GM13977 (cell line): ENCODE measurements at regions not wholly inside any gene's neighbourhood (a gene's known extent, or its start where the extent isn't known, plus 50 kb on each side); places are given as distances from the start of the nearest gene placed in this dataset.

ENCODE experiments used
- DNase-seq: peaks from one replicate; pipeline ENCODE4 v3.0.0; 2012; ENCODE audit warnings: low spot score
- in situ Hi-C: fragments of 300-500 bp; cut with MboI; formaldehyde crosslinking; loops from one replicate; pipeline ENCODE4 v1.12.0; 2022; ENCODE audit warnings: low sequenced_read_pairs, low pct_unique_long_range_greater_than_20kb, mixed read lengths, inconsistent platforms; ENCODE audit not compliant: unreplicated experiment
- TF ChIP-seq, protein P1 (sequence below): IDR thresholded peaks from 2 replicates; pipeline ENCODE4 v1.5.1; 2012; ENCODE audit warnings: mild to moderate bottlenecking, control low read depth; ENCODE audit not compliant: insufficient read depth; ENCODE audit errors: extremely low read depth, missing control alignments

DNA sequence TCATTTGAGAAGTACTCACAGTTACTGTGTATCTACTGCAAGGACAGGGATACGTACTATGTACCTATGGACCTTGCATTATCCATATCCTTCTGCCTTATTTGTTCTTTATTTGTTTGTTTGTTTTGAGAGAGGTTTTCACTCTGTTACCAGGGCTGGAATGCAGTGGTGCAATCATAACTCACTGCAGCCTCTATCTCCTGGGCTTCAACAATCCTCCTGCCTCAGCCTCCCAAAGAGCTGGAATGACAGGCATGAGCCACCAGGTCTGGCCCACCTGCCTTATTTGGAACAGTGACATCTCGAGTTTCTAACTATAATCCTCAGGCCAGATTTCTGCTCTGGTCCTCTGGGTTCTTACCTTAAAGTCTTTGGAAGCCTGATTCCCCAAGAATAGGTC lies 395.5 kb upstream of the PKN2 start:
- TF ChIP-seq, protein P1, sequence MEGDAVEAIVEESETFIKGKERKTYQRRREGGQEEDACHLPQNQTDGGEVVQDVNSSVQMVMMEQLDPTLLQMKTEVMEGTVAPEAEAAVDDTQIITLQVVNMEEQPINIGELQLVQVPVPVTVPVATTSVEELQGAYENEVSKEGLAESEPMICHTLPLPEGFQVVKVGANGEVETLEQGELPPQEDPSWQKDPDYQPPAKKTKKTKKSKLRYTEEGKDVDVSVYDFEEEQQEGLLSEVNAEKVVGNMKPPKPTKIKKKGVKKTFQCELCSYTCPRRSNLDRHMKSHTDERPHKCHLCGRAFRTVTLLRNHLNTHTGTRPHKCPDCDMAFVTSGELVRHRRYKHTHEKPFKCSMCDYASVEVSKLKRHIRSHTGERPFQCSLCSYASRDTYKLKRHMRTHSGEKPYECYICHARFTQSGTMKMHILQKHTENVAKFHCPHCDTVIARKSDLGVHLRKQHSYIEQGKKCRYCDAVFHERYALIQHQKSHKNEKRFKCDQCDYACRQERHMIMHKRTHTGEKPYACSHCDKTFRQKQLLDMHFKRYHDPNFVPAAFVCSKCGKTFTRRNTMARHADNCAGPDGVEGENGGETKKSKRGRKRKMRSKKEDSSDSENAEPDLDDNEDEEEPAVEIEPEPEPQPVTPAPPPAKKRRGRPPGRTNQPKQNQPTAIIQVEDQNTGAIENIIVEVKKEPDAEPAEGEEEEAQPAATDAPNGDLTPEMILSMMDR = no peak
- in situ Hi-C loops = no loop called here
- DNase-seq = no peak

DNA sequence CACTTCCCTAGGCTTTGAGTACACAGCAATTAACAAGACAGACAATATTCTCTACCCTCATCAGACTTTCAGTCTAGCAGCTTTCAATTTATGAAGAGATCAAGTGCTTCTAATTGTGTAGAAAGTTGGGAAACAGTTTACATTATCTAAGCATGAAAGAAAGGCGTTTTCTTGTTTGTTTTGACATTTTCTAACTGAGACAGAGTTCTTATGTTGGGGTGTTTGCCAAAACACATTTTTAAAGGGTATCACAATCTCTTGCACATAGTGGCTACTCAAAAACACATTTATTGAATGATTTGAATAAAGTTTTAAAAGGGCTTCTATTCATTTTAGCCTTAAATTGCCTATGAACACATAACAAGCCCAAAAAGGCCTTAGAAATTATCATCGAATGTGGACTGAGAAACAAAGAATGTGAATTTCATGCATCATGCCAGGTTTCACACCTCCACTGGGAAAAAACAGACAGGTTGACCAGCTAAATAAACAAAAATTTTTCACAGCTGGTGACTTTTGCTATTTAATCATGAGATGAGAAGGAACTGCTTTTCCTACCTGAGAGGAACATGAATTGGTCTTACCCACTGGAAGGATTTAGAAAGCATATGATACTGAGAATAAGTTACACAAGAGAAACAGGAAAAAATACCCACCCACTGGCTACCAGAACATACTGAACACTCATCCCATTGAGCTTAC lies 394.5 kb upstream of the PKN2 start:
- TF ChIP-seq, protein P1 = no peak
- DNase-seq = no peak
- in situ Hi-C loops = no loop called here

DNA sequence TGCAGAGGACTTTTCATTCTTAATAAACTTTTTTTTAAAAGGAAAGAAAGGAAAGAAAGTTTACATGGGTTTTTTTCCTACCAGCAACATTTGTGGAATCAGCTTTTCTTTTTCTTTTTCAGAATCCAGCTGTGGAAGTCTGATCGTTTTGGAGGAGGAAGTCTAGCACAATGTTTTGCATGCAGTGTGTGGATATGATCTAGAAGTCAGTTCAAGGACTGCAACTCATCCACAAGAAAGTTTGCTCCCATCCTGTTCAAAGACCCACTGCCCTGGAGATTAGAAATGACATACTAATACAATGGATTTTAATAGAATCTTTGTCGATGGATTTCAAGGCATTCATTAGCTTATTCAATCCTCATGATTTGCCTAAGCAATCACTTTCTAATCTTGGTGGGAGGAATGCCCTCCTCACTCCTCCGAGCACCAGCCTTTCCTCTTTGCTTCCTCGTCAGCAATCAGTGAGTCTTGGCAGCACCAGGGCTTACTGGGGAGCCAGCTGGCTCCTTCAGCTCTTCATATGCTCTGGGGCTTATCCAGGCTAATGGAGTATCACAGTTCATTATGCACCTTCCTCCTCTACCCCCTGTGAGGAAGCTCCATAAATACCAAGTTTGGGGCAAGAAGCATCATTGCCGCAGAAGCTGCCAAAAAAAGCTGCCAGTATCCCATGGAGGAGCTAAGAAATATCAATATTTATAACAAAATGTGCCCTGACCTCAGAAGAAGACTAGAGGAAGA lies 392.3 kb upstream of the PKN2 start:
- TF ChIP-seq, protein P1 = no peak
- in situ Hi-C loops = no loop called here
- DNase-seq = no peak

DNA sequence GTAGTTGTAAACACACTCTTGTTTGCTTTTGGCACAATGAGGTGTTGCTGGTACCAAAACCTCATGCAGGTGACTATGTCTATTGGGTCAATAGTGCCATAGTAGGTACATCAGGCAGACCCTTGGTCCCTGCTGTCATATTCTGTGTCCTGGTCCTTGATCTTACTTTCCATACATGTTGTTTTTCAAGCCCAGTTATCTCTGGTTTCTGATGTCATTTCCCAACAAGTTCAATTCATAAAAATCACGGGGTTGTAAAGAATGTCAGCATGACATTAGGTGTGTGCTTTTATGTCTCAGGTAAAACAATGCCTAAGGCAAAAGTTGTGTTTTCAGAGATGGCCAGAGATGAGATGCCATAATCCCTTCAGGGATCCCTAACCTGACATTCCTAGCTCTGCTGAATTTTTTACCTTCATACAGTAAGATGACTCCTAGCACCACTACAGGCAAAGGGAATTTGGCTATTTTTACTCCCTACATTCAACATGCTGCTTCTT lies 390.3 kb upstream of the PKN2 start:
- TF ChIP-seq, protein P1 = no peak
- in situ Hi-C loops = no loop called here
- no peak for DNase-seq

DNA sequence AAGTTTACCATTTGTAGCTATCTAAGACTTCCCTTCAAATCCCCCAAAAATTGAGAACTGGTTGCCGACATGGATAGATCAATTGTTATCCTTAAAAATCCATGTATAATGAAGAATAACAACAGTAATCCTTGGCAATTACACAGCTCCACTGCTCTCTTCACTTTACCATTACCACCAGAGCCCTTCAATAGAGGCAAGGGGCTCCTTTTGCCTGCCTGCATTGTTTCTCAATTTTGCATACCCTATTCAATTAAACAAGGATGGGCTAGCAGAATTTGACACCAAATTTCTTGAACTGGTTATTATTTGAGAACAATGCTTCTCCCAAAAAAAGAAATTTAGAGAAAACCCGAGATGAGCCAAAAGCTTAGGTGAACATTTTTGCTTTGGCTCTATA lies 387.8 kb upstream of the PKN2 start:
- DNase-seq = no peak
- in situ Hi-C loops = no loop called here
- TF ChIP-seq, protein P1 = no peak

DNA sequence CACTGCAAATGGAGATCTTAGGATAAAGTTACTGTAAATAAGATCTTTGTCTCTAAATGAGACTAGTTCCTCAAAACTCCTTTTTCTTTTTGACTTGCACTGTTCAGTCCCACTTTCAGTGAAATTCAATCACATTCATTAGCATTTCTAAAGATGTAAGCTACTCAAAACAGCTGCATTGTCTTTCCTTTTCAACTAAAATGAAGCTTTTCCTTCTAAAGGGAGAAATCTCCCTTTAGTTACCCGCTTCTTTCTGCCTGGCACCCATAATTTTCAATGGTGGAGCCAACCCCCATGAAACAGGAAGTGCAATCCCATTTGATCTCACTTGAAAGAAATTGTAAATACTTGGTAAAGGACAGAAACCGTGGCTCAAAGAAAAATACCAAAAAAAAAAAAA lies 387.4 kb upstream of the PKN2 start:
- in situ Hi-C loops = no loop called here
- DNase-seq = no peak
- TF ChIP-seq, protein P1 = no peak
